ENCODE measurements at regions not wholly inside any gene's neighbourhood (a gene's known extent, or its start where the extent isn't known, plus 50 kb on each side); places are given as distances from the start of the nearest gene placed in this dataset.

- H3K4me1 ChIP-seq, result no peaks in the 10 kb centered on the region
- H3K27me3 ChIP-seq, result no peaks in the 10 kb centered on the region
- no peak for TF ChIP-seq Cebpa-rat (IDR thresholded peaks at IDR 0.05)
- no peaks in the 10 kb centered on the region for H3K36me3 ChIP-seq
- H3K4me2 ChIP-seq, result no peak overlapping the region
- no peak overlapping the region for H3K27ac ChIP-seq
- peaks cover 0 to 3% (median 0%) of the 10 kb centered on the region in 11 experiments; a peak in 1 of 22 replicates for H3K9me3 ChIP-seq (replicated peaks in 1 of 11)
- H3K9ac ChIP-seq, result no peak overlapping the region
- no peaks in the 10 kb centered on the region for H4K20me1 ChIP-seq
- no peak overlapping the region for H3K4me3 ChIP-seq
Measured at GRCh38 chr11:106202935-106203620, 125.6 kb downstream of the AASDHPPT start.

- no peaks in the 10 kb centered on the region for H3K27me3 ChIP-seq
- H3K9ac ChIP-seq, result no peak overlapping the region
- no peak for TF ChIP-seq Cebpa-rat (IDR thresholded peaks at IDR 0.05)
- H3K27ac ChIP-seq, result no peak overlapping the region
- H3K4me3 ChIP-seq, result no peak overlapping the region
- no peak overlapping the region for H3K4me2 ChIP-seq
- no peaks in the 10 kb centered on the region for H3K36me3 ChIP-seq
- H3K4me1 ChIP-seq, result no peaks in the 10 kb centered on the region
- no peaks in the 10 kb centered on the region for H4K20me1 ChIP-seq
- no peaks in the 10 kb centered on the region for H3K9me3 ChIP-seq (replicated peaks in 1 of 11)
Measured at GRCh38 chr11:106208760-106209159, 131.3 kb downstream of the AASDHPPT start.

GRCh38 chr11:106212081-106212480 is 134.6 kb downstream of the AASDHPPT start:
- H3K9me3 ChIP-seq (replicated peaks in 1 of 11), result no peaks in the 10 kb centered on the region
- no peaks in the 10 kb centered on the region for H3K27me3 ChIP-seq
- no peaks in the 10 kb centered on the region for H4K20me1 ChIP-seq
- no peak overlapping the region for H3K9ac ChIP-seq
- TF ChIP-seq Cebpa-rat (IDR thresholded peaks at IDR 0.05), result no peak
- no peak overlapping the region for H3K4me2 ChIP-seq
- no peaks in the 10 kb centered on the region for H3K4me1 ChIP-seq
- no peak overlapping the region for H3K27ac ChIP-seq
- no peak overlapping the region for H3K4me3 ChIP-seq
- H3K36me3 ChIP-seq, result no peaks in the 10 kb centered on the region

- H3K9me3 ChIP-seq (replicated peaks in 1 of 11), result peaks cover 0 to 3% (median 0%) of the 10 kb centered on the region in 11 experiments; a peak in 1 of 22 replicates
- H4K20me1 ChIP-seq, result no peaks in the 10 kb centered on the region
- no peaks in the 10 kb centered on the region for H3K36me3 ChIP-seq
- no peak overlapping the region for H3K4me3 ChIP-seq
- no peak overlapping the region for H3K9ac ChIP-seq
- TF ChIP-seq Cebpa-rat (IDR thresholded peaks at IDR 0.05), result no peak
- H3K27ac ChIP-seq, result no peak overlapping the region
- H3K4me1 ChIP-seq, result no peaks in the 10 kb centered on the region
- no peaks in the 10 kb centered on the region for H3K27me3 ChIP-seq
- H3K4me2 ChIP-seq, result no peak overlapping the region
Measured at GRCh38 chr11:106216281-106216680, 138.8 kb downstream of the AASDHPPT start.

GRCh38 chr11:106217456-106217855 is 140.0 kb downstream of the AASDHPPT start:
- Histone ChIP-seq H3K4me2 (no peak overlapping the region), H3K36me3 (no peaks in the 10 kb centered on the region), H3K4me3 (no peak overlapping the region), H4K20me1 (no peaks in the 10 kb centered on the region), H3K9ac (no peak overlapping the region), H3K27ac (no peak overlapping the region), H3K27me3 (no peaks in the 10 kb centered on the region), H3K4me1 (no peaks in the 10 kb centered on the region), H3K9me3 (replicated peaks in 1 of 11) (peaks cover 7 to 15% (median 9%) of the 10 kb centered on the region in 11 experiments)
- no peak for TF ChIP-seq Cebpa-rat (IDR thresholded peaks at IDR 0.05)

- Histone ChIP-seq H3K9ac (no peak overlapping the region), H4K20me1 (no peaks in the 10 kb centered on the region), H3K27me3 (no peaks in the 10 kb centered on the region), H3K4me2 (no peak overlapping the region), H3K27ac (no peak overlapping the region), H3K4me3 (no peak overlapping the region), H3K9me3 (replicated peaks in 1 of 11) (peaks cover 13 to 21% (median 16%) of the 10 kb centered on the region in 11 experiments), H3K4me1 (no peaks in the 10 kb centered on the region), H3K36me3 (no peaks in the 10 kb centered on the region)
- no peak for TF ChIP-seq Cebpa-rat (IDR thresholded peaks at IDR 0.05)
Measured at GRCh38 chr11:106218106-106218505, 140.6 kb downstream of the AASDHPPT start.

GRCh38 chr11:106222626-106223025 is 145.2 kb downstream of the AASDHPPT start:
- Histone ChIP-seq H3K4me2 (no peak overlapping the region), H3K4me3 (no peak overlapping the region), H4K20me1 (no peaks in the 10 kb centered on the region), H3K4me1 (no peaks in the 10 kb centered on the region), H3K36me3 (no peaks in the 10 kb centered on the region), H3K27ac (no peak overlapping the region), H3K27me3 (no peaks in the 10 kb centered on the region), H3K9ac (no peak overlapping the region), H3K9me3 (replicated peaks in 1 of 11) (peaks cover 20 to 35% (median 28%) of the 10 kb centered on the region in 11 experiments)
- TF ChIP-seq Cebpa-rat (IDR thresholded peaks at IDR 0.05), result no peak

- Histone ChIP-seq H3K9me3 (replicated peaks in 1 of 11) (peaks cover 20 to 41% (median 30%) of the 10 kb centered on the region in 11 experiments), H3K4me2 (no peak overlapping the region), H3K36me3 (no peaks in the 10 kb centered on the region), H3K4me3 (no peak overlapping the region), H3K4me1 (no peaks in the 10 kb centered on the region), H4K20me1 (no peaks in the 10 kb centered on the region), H3K9ac (no peak overlapping the region), H3K27me3 (no peaks in the 10 kb centered on the region), H3K27ac (no peak overlapping the region)
- no peak for TF ChIP-seq Cebpa-rat (IDR thresholded peaks at IDR 0.05)
Measured at GRCh38 chr11:106224172-106224571, 146.7 kb downstream of the AASDHPPT start.

- no peaks in the 10 kb centered on the region for H3K36me3 ChIP-seq
- no peak for TF ChIP-seq Cebpa-rat (IDR thresholded peaks at IDR 0.05)
Measured at GRCh38 chr11:106228996-106229395, 151.5 kb downstream of the AASDHPPT start.

GRCh38 chr11:106231591-106231990 is 154.1 kb downstream of the AASDHPPT start:
- H3K27ac ChIP-seq, result no peak overlapping the region
- H3K9me3 ChIP-seq (replicated peaks in 1 of 11), result peaks cover 14 to 32% (median 25%) of the 10 kb centered on the region in 11 experiments
- H4K20me1 ChIP-seq, result no peaks in the 10 kb centered on the region
- H3K4me1 ChIP-seq, result peaks cover 0 to 5% (median 0%) of the 10 kb centered on the region in 10 experiments; a peak in 4 of 20 replicates
- H3K9ac ChIP-seq, result no peak overlapping the region
- H3K27me3 ChIP-seq, result no peaks in the 10 kb centered on the region
- no peak overlapping the region for H3K4me2 ChIP-seq
- no peaks in the 10 kb centered on the region for H3K36me3 ChIP-seq
- no peak overlapping the region for H3K4me3 ChIP-seq
- TF ChIP-seq Cebpa-rat (IDR thresholded peaks at IDR 0.05), result no peak

More at GRCh38 chr11:106228996-106229395, 151.5 kb downstream of the AASDHPPT start:
- Histone ChIP-seq H3K27me3 (no peaks in the 10 kb centered on the region), H4K20me1 (no peaks in the 10 kb centered on the region), H3K4me3 (no peak overlapping the region), H3K4me2 (no peak overlapping the region), H3K9ac (no peak overlapping the region), H3K4me1 (no peaks in the 10 kb centered on the region), H3K27ac (no peak overlapping the region), H3K9me3 (replicated peaks in 1 of 11) (peaks cover 14 to 38% (median 26%) of the 10 kb centered on the region in 11 experiments)
